Breast epithelium (tissue), 4 donors: ENCODE measurements at regions not wholly inside any gene's neighbourhood (a gene's known extent, or its start where the extent isn't known, plus 50 kb on each side); places are given as distances from the start of the nearest gene placed in this dataset.

Experiments
- DNase-seq, 2 donors: peaks; one replicate each; pipeline ENCODE4 v3.0.0-alpha.2; 2019; ENCODE audit warnings: low spot score in 2 of 2
- H3K27ac ChIP-seq, 2 donors: fragments of 200-600 bp; sonication (generic) in 1 of 2; one replicate each; pipeline ENCODE4 v1.5.1; 2016 to 2019; ENCODE audit warnings: mild to moderate bottlenecking in 1 of 2
- H3K27me3 ChIP-seq, 2 donors: fragments of 200-600 bp; sonication (generic) in 1 of 2; one replicate each; pipeline versions ENCODE4 v1.5.1 to v1.6.0; 2017 to 2019; ENCODE audit warnings: control low read depth in 1 of 2, mild to moderate bottlenecking in 1 of 2
- H3K36me3 ChIP-seq: fragments of 200-600 bp; one replicate; pipeline ENCODE4 v1.5.1; 2019
- H3K4me1 ChIP-seq, 2 donors: fragments of 200-600 bp; sonication (generic); one replicate each; pipeline ENCODE4 v1.5.1; 2016 to 2019; ENCODE audit warnings: control low read depth in 1 of 2
- H3K4me3 ChIP-seq, 3 donors: fragments of 200-600 bp; sonication (generic); 1 replicate in 2 of 3; 2 replicates in 1 of 3; pipeline ENCODE4 v1.5.1; 2016 to 2019; ENCODE audit warnings: mild to moderate bottlenecking in 3 of 3, moderate library complexity in 2 of 3
- H3K9me3 ChIP-seq, 2 donors: fragments of 200-600 bp; sonication (generic) in 1 of 2; one replicate each; pipeline ENCODE4 v1.5.1; 2016 to 2019; ENCODE audit warnings: control low read depth in 1 of 2
- CTCF ChIP-seq, 3 donors: fragments of 450-650 bp; IDR thresholded peaks; one replicate each; pipeline ENCODE4 v1.5.1; 2016 to 2017; ENCODE audit warnings: antibody characterized with exemption in 3 of 3, mild to moderate bottlenecking in 3 of 3, moderate library complexity in 3 of 3
- POLR2A ChIP-seq: fragments of 450-650 bp; IDR thresholded peaks from one replicate; pipeline ENCODE4 v1.6.1; 2016; ENCODE audit warnings: antibody characterized with exemption, mild to moderate bottlenecking, moderate library complexity
- POLR2AphosphoS5 ChIP-seq, 3 donors: sonication (generic); formaldehyde crosslinking; IDR thresholded peaks; one replicate each; pipeline ENCODE4 v1.6.1; 2017; ENCODE audit warnings: antibody characterized with exemption in 3 of 3
- intact Hi-C: fragments of 100-400 bp; cut with DNase I; formaldehyde crosslinking; loops from one replicate; pipeline ENCODE4 v1.15.1; 2023; ENCODE audit warnings: low total_unique reads

GRCh38 chr13:69649063-69649392 lies 458.6 kb upstream of the ATXN8OS start:
- intact Hi-C loops, result no loop called here
- Histone ChIP-seq H3K27me3 (no peaks in the 10 kb centered on the region), H3K4me1 (no peaks in the 10 kb centered on the region), H3K4me3 (no peak overlapping the region), H3K9me3 (peaks cover 8 to 10% of the 10 kb centered on the region in 2 donors), H3K27ac (no peak overlapping the region), H3K36me3 (no peaks in the 10 kb centered on the region)
- no peak for TF ChIP-seq CTCF (IDR thresholded peaks at IDR 0.05)
- DNase-seq, result no peak

DNA sequence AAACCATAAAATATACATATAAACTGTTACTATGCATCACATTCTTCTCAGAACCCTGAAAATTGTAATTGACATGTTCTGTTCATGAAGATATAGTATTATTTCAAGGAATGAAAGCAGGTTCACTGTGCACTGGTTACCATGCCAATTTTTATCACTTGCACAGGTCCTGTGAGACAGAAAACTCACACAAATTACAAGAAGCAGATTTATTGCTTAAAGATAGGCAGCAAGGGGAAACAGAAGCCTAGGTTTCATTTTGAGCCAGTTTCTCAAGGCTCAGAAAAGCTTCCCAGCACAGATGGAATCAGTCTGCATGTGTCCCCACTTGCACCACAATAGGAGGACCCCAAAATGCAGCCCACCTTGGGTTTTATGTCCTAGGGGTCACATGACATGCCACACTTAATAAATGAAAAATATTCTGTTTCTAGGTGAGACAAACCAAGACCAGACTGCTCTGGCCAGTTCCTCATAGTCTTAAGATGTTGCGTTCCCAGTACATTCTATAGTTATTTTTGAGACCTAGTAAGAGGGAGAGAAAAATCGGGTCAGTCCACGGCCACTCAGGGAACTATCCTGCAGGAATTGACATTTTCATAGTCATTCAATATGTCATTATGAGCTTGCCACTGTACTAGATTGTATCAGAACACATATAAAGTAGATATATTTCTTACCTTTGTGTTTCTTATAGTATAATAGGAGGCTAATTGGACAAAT lies 459.1 kb upstream of the ATXN8OS start:
- intact Hi-C loops, result no loop called here
- no peak overlapping the region for H3K4me3 ChIP-seq
- peaks cover 8 to 10% of the 10 kb centered on the region in 2 donors for H3K9me3 ChIP-seq
- no peak for TF ChIP-seq POLR2AphosphoS5 (IDR thresholded peaks at IDR 0.05)
- H3K4me1 ChIP-seq, result no peaks in the 10 kb centered on the region
- no peak for DNase-seq
- no peak overlapping the region for H3K27ac ChIP-seq
- no peaks in the 10 kb centered on the region for H3K36me3 ChIP-seq
- no peaks in the 10 kb centered on the region for H3K27me3 ChIP-seq

DNA sequence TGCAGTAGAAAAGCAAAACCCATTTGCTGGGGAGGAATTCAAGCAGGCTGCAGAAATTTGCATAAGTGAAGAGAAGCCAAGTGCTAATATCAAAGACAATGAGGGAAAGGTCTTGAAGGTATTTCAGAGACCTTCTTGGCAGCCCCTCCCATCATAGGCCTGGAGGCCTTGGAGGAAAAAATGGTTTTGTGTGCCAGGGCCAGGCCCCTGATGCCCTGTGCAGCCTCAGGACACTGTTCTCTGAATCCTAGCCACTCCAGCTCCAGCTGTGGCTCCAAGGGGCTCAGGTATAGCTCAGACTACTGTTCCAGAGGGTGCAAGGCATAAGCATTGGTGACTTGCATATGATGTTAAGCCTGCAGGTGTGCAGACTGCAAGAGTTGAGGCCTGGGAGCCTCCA lies 463.2 kb upstream of the ATXN8OS start:
- no peaks in the 10 kb centered on the region for H3K36me3 ChIP-seq
- H3K27me3 ChIP-seq, result no peaks in the 10 kb centered on the region
- peaks cover 8 to 10% of the 10 kb centered on the region in 2 donors for H3K9me3 ChIP-seq
- TF ChIP-seq POLR2A (no peak), POLR2AphosphoS5 (IDR thresholded peaks at IDR 0.05) (no peak), CTCF (IDR thresholded peaks at IDR 0.05) (no peak)
- no peak for DNase-seq
- intact Hi-C loops, result no loop called here
- no peaks in the 10 kb centered on the region for H3K4me1 ChIP-seq
- H3K27ac ChIP-seq, result no peak overlapping the region
- H3K4me3 ChIP-seq, result no peak overlapping the region

DNA sequence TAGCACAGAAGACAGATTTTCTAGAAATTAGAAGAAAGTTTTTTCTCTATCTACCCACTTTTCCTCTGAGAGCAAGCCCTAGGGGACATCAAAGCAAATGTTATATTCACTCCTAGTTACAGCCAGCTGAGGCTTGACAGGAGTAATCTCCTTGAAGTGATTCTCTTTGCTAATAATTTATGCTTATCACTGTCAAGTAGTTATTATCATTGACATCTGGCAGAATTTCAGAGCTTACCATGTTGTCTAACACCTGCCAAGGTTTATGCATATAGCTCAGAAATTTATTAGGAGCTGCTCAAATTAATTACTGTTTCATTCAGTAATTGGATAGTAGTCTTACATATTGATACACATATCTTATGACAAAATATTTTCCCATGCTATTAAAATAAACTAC lies 465.9 kb upstream of the ATXN8OS start:
- DNase-seq, result no peak
- intact Hi-C loops, result no loop called here
- H3K27ac ChIP-seq, result no peak overlapping the region
- H3K9me3 ChIP-seq, result peaks cover 8 to 10% of the 10 kb centered on the region in 2 donors
- TF ChIP-seq POLR2AphosphoS5 (IDR thresholded peaks at IDR 0.05) (no peak), CTCF (IDR thresholded peaks at IDR 0.05) (no peak), POLR2A (no peak)
- no peaks in the 10 kb centered on the region for H3K27me3 ChIP-seq
- no peak overlapping the region for H3K4me3 ChIP-seq
- H3K4me1 ChIP-seq, result no peaks in the 10 kb centered on the region
- H3K36me3 ChIP-seq, result no peaks in the 10 kb centered on the region

- H3K36me3 ChIP-seq, result peaks cover 8% of the 10 kb centered on the region
- TF ChIP-seq CTCF (IDR thresholded peaks at IDR 0.05), result no peak
- TF ChIP-seq POLR2AphosphoS5 (IDR thresholded peaks at IDR 0.05), result no peak
- no peak for TF ChIP-seq POLR2A
- H3K4me1 ChIP-seq, result no peaks in the 10 kb centered on the region
- no peak for DNase-seq
- intact Hi-C loops, result no loop called here
- H3K27ac ChIP-seq, result no peak overlapping the region
- no peaks in the 10 kb centered on the region for H3K9me3 ChIP-seq
- H3K27me3 ChIP-seq, result no peaks in the 10 kb centered on the region
- no peak overlapping the region for H3K4me3 ChIP-seq
Measured at GRCh38 chr13:69633044-69633443, 474.6 kb upstream of the ATXN8OS start.

DNA sequence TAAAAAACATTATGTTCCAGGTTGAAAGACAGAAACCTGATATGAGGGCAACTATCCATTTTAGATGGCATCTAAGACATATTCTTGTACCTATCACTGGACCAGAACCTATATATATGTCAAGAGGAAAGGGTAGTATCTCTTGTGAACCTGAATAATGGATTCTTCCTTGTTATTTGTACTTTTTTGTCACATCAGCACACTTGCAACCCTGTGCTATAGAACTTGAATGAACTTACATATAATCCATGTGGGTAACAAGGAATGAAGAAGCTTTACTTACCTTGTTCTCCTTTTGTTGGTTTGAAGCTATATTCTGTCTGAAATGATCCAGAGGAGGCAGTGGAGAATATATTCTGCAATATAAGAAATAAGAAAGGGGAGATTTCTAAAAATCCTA lies 483.7 kb upstream of the ATXN8OS start:
- Histone ChIP-seq H3K4me3 (no peak overlapping the region), H3K36me3 (no peaks in the 10 kb centered on the region), H3K27me3 (no peaks in the 10 kb centered on the region), H3K27ac (no peak overlapping the region), H3K9me3 (no peaks in the 10 kb centered on the region), H3K4me1 (no peaks in the 10 kb centered on the region)
- DNase-seq, result no peak
- TF ChIP-seq POLR2AphosphoS5 (IDR thresholded peaks at IDR 0.05) (no peak), CTCF (IDR thresholded peaks at IDR 0.05) (no peak), POLR2A (no peak)
- intact Hi-C loops, result no loop called here
